ENCODE measurements at regions not wholly inside any gene's neighbourhood (a gene's known extent, or its start where the extent isn't known, plus 50 kb on each side); places are given as distances from the start of the nearest gene placed in this dataset.

DNA sequence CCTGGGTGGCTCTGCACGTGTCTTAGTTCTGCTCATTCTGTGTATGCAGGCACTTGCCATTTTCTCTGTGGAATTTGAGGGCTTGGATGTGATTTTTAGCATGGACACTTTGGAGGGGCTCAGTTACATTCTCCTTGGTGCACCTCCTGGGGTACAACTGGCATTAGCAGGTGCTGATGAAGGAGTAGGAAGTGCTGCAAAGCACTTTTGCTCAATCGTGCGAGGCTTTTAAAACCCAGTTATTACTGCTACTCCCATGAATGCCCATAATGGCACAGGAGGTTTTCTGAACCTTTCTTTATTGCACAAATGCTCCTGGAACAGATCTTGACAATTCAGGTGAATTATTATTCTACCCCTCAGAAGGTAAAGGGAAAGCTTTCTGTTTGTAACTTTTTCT is 78.7 kb downstream of the SLC25A47 start:
- no peak for TF ChIP-seq TAF1 (conservative IDR thresholded peaks at IDR 0.05)
- TF ChIP-seq, protein P1, sequence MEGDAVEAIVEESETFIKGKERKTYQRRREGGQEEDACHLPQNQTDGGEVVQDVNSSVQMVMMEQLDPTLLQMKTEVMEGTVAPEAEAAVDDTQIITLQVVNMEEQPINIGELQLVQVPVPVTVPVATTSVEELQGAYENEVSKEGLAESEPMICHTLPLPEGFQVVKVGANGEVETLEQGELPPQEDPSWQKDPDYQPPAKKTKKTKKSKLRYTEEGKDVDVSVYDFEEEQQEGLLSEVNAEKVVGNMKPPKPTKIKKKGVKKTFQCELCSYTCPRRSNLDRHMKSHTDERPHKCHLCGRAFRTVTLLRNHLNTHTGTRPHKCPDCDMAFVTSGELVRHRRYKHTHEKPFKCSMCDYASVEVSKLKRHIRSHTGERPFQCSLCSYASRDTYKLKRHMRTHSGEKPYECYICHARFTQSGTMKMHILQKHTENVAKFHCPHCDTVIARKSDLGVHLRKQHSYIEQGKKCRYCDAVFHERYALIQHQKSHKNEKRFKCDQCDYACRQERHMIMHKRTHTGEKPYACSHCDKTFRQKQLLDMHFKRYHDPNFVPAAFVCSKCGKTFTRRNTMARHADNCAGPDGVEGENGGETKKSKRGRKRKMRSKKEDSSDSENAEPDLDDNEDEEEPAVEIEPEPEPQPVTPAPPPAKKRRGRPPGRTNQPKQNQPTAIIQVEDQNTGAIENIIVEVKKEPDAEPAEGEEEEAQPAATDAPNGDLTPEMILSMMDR (IDR thresholded peaks at IDR 0.05; ENCODE audit: low read depth, low read length, missing input control): no peak
- TF ChIP-seq, protein P2, sequence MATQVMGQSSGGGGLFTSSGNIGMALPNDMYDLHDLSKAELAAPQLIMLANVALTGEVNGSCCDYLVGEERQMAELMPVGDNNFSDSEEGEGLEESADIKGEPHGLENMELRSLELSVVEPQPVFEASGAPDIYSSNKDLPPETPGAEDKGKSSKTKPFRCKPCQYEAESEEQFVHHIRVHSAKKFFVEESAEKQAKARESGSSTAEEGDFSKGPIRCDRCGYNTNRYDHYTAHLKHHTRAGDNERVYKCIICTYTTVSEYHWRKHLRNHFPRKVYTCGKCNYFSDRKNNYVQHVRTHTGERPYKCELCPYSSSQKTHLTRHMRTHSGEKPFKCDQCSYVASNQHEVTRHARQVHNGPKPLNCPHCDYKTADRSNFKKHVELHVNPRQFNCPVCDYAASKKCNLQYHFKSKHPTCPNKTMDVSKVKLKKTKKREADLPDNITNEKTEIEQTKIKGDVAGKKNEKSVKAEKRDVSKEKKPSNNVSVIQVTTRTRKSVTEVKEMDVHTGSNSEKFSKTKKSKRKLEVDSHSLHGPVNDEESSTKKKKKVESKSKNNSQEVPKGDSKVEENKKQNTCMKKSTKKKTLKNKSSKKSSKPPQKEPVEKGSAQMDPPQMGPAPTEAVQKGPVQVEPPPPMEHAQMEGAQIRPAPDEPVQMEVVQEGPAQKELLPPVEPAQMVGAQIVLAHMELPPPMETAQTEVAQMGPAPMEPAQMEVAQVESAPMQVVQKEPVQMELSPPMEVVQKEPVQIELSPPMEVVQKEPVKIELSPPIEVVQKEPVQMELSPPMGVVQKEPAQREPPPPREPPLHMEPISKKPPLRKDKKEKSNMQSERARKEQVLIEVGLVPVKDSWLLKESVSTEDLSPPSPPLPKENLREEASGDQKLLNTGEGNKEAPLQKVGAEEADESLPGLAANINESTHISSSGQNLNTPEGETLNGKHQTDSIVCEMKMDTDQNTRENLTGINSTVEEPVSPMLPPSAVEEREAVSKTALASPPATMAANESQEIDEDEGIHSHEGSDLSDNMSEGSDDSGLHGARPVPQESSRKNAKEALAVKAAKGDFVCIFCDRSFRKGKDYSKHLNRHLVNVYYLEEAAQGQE (IDR thresholded peaks at IDR 0.05): no peak
- no peak for TF ChIP-seq RAD21 (IDR thresholded peaks at IDR 0.05)
- no peak for TF ChIP-seq SP1 (IDR thresholded peaks at IDR 0.05)
- TF ChIP-seq FOXA1 (IDR thresholded peaks at IDR 0.05): no peak
- no peak for TF ChIP-seq JUND (IDR thresholded peaks at IDR 0.05)
- TF ChIP-seq, protein P3, sequence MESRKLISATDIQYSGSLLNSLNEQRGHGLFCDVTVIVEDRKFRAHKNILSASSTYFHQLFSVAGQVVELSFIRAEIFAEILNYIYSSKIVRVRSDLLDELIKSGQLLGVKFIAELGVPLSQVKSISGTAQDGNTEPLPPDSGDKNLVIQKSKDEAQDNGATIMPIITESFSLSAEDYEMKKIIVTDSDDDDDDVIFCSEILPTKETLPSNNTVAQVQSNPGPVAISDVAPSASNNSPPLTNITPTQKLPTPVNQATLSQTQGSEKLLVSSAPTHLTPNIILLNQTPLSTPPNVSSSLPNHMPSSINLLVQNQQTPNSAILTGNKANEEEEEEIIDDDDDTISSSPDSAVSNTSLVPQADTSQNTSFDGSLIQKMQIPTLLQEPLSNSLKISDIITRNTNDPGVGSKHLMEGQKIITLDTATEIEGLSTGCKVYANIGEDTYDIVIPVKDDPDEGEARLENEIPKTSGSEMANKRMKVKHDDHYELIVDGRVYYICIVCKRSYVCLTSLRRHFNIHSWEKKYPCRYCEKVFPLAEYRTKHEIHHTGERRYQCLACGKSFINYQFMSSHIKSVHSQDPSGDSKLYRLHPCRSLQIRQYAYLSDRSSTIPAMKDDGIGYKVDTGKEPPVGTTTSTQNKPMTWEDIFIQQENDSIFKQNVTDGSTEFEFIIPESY (IDR thresholded peaks at IDR 0.05): no peak
- TF ChIP-seq, protein P4, sequence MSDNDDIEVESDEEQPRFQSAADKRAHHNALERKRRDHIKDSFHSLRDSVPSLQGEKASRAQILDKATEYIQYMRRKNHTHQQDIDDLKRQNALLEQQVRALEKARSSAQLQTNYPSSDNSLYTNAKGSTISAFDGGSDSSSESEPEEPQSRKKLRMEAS (IDR thresholded peaks at IDR 0.05): no peak
- no peak for TF ChIP-seq GABPA (IDR thresholded peaks at IDR 0.05 in 1 of 2, conservative IDR thresholded peaks at IDR 0.05 in 1 of 2)
- TF ChIP-seq, protein P5, sequence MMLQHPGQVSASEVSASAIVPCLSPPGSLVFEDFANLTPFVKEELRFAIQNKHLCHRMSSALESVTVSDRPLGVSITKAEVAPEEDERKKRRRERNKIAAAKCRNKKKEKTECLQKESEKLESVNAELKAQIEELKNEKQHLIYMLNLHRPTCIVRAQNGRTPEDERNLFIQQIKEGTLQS (IDR thresholded peaks at IDR 0.05): no peak
- no peak for TF ChIP-seq NR2F2 (IDR thresholded peaks at IDR 0.05)
- no peak for TF ChIP-seq RXRA (IDR thresholded peaks at IDR 0.05)
- no peak for TF ChIP-seq HNF4G (IDR thresholded peaks at IDR 0.05)

Data from liver (tissue), 3 donors.